GM12878 (cell line): ENCODE measurements at regions not wholly inside any gene's neighbourhood (a gene's known extent, or its start where the extent isn't known, plus 50 kb on each side); places are given as distances from the start of the nearest gene placed in this dataset.

Experiments
- ATAC-seq: fragments of 200-7000 bp; cut with Tn5 transposase; 3 replicates; pipeline ENCODE4 v1.9.1; 2020; ENCODE audit warnings: mild to moderate bottlenecking, moderate library complexity
- BruUV-seq: library from RNA; stranded (reverse); fragments of 400-500 nt; replicated peaks from 2 replicates; lab custom pipeline; 2021; lab: Mats Ljungman, UMichigan
- CTCF ChIA-PET: fragments of 300-600 bp; sonication (Branson Sonifier 250); formaldehyde crosslinking; extraction: SDS; loops from one replicate; lab custom pipeline; 2021; ENCODE audit warnings: inconsistent platforms; lab: Yijun Ruan, JAX
- POLR2A ChIA-PET: fragments of 350-600 bp; formaldehyde crosslinking; extraction: SDS; loops from one replicate; lab custom pipeline; 2021; ENCODE audit warnings: inconsistent platforms; lab: Charles Lee
- RAD21 ChIA-PET: fragments of 300-600 bp; sonication (Branson Sonifier 250); formaldehyde crosslinking; loops from one replicate; lab custom pipeline; 2023; ENCODE audit warnings: antibody characterized with exemption; ENCODE audit not compliant: unreplicated experiment; lab: Charles Lee
- SMC1A ChIA-PET: fragments of 300-600 bp; sonication (Branson Sonifier 250); formaldehyde crosslinking; loops from one replicate; lab custom pipeline; 2023; ENCODE audit not compliant: unreplicated experiment, uncharacterized antibody; lab: Charles Lee
- DNase-seq: peaks from one replicate; pipeline ENCODE4 v3.0.0-alpha.2; 2011; ENCODE audit warnings: low read depth, low spot score
- FAIRE-seq: peaks from 3 replicates; lab custom pipeline; 2011; peaks lifted over from hg19 to GRCh38; lab: Jason Lieb, UNC
- H2AFZ ChIP-seq: 2 replicates; pipeline ENCODE4 v1.6.0; 2011; ENCODE audit warnings: low read depth, low read length, control low read depth; ENCODE audit not compliant: control insufficient read depth
- H3K27ac ChIP-seq: 2 replicates; pipeline ENCODE4 v1.5.1; 2011; ENCODE audit warnings: control low read depth; ENCODE audit not compliant: control insufficient read depth, insufficient read depth
- H3K27me3 ChIP-seq, 2 experiments: replicated peaks in 1 of 2; 2 replicates each; pipeline versions ENCODE4 v1.6.0 to v1.6.1; 2011; ENCODE audit warnings: low read length in 1 of 2; ENCODE audit not compliant: control insufficient read depth in 2 of 2, insufficient read depth in 2 of 2
- H3K36me3 ChIP-seq, 2 experiments: 2 replicates each; pipeline ENCODE4 v1.5.1; 2011; ENCODE audit warnings: low read length in 1 of 2; ENCODE audit not compliant: control insufficient read depth in 2 of 2, insufficient read depth in 2 of 2
- H3K4me1 ChIP-seq: 2 replicates; pipeline ENCODE4 v1.6.1; 2011; ENCODE audit warnings: mild to moderate bottlenecking, low read length, moderate library complexity, mixed read lengths; ENCODE audit not compliant: control insufficient read depth, insufficient read depth
- H3K4me2 ChIP-seq: 2 replicates; pipeline ENCODE4 v1.6.0; 2011; ENCODE audit warnings: control low read depth; ENCODE audit not compliant: control insufficient read depth, insufficient read depth
- H3K4me3 ChIP-seq: fragments of 200-600 bp; sonication (generic); 2 replicates; pipeline ENCODE4 v1.5.1; 2016
- H3K79me2 ChIP-seq: 2 replicates; pipeline ENCODE4 v1.6.0; 2011; ENCODE audit warnings: low read length; ENCODE audit not compliant: control insufficient read depth, insufficient read depth
- H3K9ac ChIP-seq: 2 replicates; pipeline ENCODE4 v1.8.0; 2011; ENCODE audit warnings: low read length, control low read depth, mixed read lengths; ENCODE audit not compliant: control insufficient read depth, insufficient read depth
- H3K9me3 ChIP-seq: replicated peaks from 3 replicates; pipeline ENCODE4 v1.5.1; 2011; ENCODE audit warnings: mild to moderate bottlenecking, low read length; ENCODE audit not compliant: control insufficient read depth, insufficient read depth
- H4K20me1 ChIP-seq: 2 replicates; pipeline ENCODE4 v1.6.0; 2011; ENCODE audit not compliant: control insufficient read depth, insufficient read depth
- CEBPB ChIP-seq, 2 experiments: fragments of 150-350 bp in 1 of 2; IDR thresholded peaks; 2 replicates each; pipeline ENCODE4 v1.6.1; 2012 to 2014; ENCODE audit warnings: low read depth in 2 of 2, low read length in 2 of 2, borderline replicate concordance in 1 of 2, inconsistent platforms in 1 of 2
- GABPA ChIP-seq: IDR thresholded peaks from 2 replicates; pipeline ENCODE4 v1.6.1; 2014; ENCODE audit warnings: antibody characterized with exemption, low read depth, mild to moderate bottlenecking, inconsistent platforms
- IKZF2 ChIP-seq, 2 experiments: fragments of 450-650 bp; IDR thresholded peaks; 2 replicates each; pipeline ENCODE4 v1.6.1; 2017; ENCODE audit warnings: mild to moderate bottlenecking in 2 of 2, moderate library complexity in 2 of 2
- KDM1A ChIP-seq: fragments of 200-600 bp; sonication (generic); IDR thresholded peaks from 2 replicates; pipeline ENCODE4 v1.6.1; 2016; ENCODE audit warnings: borderline replicate concordance
- MEF2A ChIP-seq: IDR thresholded peaks from 2 replicates; pipeline ENCODE4 v1.6.1; 2011; ENCODE audit warnings: low read depth, mild to moderate bottlenecking, low read length, moderate library complexity; ENCODE audit not compliant: insufficient read depth
- POLR2AphosphoS2 ChIP-seq: IDR thresholded peaks from 2 replicates; pipeline ENCODE4 v1.6.1; 2011; ENCODE audit warnings: low read depth, mild to moderate bottlenecking, low read length, improper control_type of control experiment, moderate library complexity
- SMAD5 ChIP-seq: IDR thresholded peaks from 2 replicates; pipeline ENCODE4 v1.6.1; 2016; ENCODE audit warnings: antibody characterized with exemption, low read depth
- SP1 ChIP-seq: IDR thresholded peaks from one replicate; pipeline ENCODE4 v1.6.1; 2011; ENCODE audit warnings: low read depth, low read length
- YBX1 ChIP-seq: fragments of 450-650 bp; IDR thresholded peaks from 2 replicates; pipeline ENCODE4 v1.6.1; 2016; ENCODE audit warnings: antibody characterized with exemption
- ZNF274 ChIP-seq: IDR thresholded peaks from one replicate; pipeline ENCODE4 v1.8.0; 2011; ENCODE audit not compliant: insufficient read length, insufficient read depth
- WGBS: methylation state at CpG from one replicate; pipeline ENCODE4 v1.1.6; 2016; ENCODE audit warnings: low lambda C conversion rate; ENCODE audit not compliant: insufficient replicate concordance, insufficient coverage; ENCODE audit errors: missing lambda C conversion rate; 5-methylcytosine and 5-hydroxymethylcytosine counted together
- in situ Hi-C: fragments of 300-500 bp; cut with MboI; formaldehyde crosslinking; loops from 9 replicates; pipeline ENCODE4 v1.14.3; 2018; ENCODE audit warnings: mixed read lengths
- intact Hi-C: fragments of 100-400 bp; cut with micrococcal nuclease; formaldehyde crosslinking; loops from one replicate; pipeline ENCODE4 v1.14.2; 2022; ENCODE audit not compliant: unreplicated experiment
- TF ChIP-seq, protein P1 (sequence below): fragments of 450-650 bp; formaldehyde crosslinking; IDR thresholded peaks from 2 replicates; pipeline ENCODE4 v1.4.0; 2020; ENCODE audit warnings: mild to moderate bottlenecking, moderate library complexity
- TF ChIP-seq, protein P2 (sequence below): fragments of 450-650 bp; IDR thresholded peaks from 2 replicates; pipeline ENCODE4 v1.6.1; 2017; ENCODE audit warnings: mild to moderate bottlenecking, moderate library complexity

- intact Hi-C loops: no loop called here
- BruUV-seq: no TSS peak
- no peak for FAIRE-seq
Observed at GRCh38 chr4:175068266-175068665, 150.1 kb downstream of the ADAM29 start.

GRCh38 chr4:175070444-175070843 lies 152.3 kb downstream of the ADAM29 start:
- ChIA-PET POLR2A (no interaction called here), CTCF (interaction anchor here (1.4 kb wide), 1 partner anchor 196 kb away, joined by 3 read pairs; no protein-coding TSS in a partner anchor), RAD21 (no interaction called here), SMC1A (no interaction called here)
- Histone ChIP-seq H3K4me3 (no peak overlapping the region), H3K27ac (no peak overlapping the region), H3K36me3 (no peaks in the 10 kb centered on the region), H3K27me3 (no peaks in the 10 kb centered on the region), H3K4me2 (no peak overlapping the region), H3K9me3 (no peaks in the 10 kb centered on the region), H4K20me1 (no peaks in the 10 kb centered on the region), H3K79me2 (no peaks in the 10 kb centered on the region), H3K9ac (no peak overlapping the region), H3K4me1 (no peaks in the 10 kb centered on the region), H2AFZ (no peak overlapping the region)
- DNase-seq (no peak), ATAC-seq (no peak), FAIRE-seq (no peak)
- WGBS: 83% methylated on average over 3 of the region's 3 CpGs
- in situ Hi-C loops (no loop called here), intact Hi-C loops (no loop called here)
- no TSS peak for BruUV-seq
- TF ChIP-seq SP1: no peak
- TF ChIP-seq GABPA: no peak
- no peak for TF ChIP-seq CEBPB (IDR thresholded peaks at IDR 0.05; ENCODE audit: borderline replicate concordance in 1 of 2, low read depth in 2 of 2, low read length in 2 of 2)
- no peak for TF ChIP-seq POLR2AphosphoS2
- TF ChIP-seq, protein P1, sequence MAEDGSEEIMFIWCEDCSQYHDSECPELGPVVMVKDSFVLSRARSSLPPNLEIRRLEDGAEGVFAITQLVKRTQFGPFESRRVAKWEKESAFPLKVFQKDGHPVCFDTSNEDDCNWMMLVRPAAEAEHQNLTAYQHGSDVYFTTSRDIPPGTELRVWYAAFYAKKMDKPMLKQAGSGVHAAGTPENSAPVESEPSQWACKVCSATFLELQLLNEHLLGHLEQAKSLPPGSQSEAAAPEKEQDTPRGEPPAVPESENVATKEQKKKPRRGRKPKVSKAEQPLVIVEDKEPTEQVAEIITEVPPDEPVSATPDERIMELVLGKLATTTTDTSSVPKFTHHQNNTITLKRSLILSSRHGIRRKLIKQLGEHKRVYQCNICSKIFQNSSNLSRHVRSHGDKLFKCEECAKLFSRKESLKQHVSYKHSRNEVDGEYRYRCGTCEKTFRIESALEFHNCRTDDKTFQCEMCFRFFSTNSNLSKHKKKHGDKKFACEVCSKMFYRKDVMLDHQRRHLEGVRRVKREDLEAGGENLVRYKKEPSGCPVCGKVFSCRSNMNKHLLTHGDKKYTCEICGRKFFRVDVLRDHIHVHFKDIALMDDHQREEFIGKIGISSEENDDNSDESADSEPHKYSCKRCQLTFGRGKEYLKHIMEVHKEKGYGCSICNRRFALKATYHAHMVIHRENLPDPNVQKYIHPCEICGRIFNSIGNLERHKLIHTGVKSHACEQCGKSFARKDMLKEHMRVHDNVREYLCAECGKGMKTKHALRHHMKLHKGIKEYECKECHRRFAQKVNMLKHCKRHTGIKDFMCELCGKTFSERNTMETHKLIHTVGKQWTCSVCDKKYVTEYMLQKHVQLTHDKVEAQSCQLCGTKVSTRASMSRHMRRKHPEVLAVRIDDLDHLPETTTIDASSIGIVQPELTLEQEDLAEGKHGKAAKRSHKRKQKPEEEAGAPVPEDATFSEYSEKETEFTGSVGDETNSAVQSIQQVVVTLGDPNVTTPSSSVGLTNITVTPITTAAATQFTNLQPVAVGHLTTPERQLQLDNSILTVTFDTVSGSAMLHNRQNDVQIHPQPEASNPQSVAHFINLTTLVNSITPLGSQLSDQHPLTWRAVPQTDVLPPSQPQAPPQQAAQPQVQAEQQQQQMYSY (CRISPR knock-in tag): no peak
- TF ChIP-seq SMAD5: no peak
- TF ChIP-seq KDM1A: no peak
- TF ChIP-seq, protein P2, sequence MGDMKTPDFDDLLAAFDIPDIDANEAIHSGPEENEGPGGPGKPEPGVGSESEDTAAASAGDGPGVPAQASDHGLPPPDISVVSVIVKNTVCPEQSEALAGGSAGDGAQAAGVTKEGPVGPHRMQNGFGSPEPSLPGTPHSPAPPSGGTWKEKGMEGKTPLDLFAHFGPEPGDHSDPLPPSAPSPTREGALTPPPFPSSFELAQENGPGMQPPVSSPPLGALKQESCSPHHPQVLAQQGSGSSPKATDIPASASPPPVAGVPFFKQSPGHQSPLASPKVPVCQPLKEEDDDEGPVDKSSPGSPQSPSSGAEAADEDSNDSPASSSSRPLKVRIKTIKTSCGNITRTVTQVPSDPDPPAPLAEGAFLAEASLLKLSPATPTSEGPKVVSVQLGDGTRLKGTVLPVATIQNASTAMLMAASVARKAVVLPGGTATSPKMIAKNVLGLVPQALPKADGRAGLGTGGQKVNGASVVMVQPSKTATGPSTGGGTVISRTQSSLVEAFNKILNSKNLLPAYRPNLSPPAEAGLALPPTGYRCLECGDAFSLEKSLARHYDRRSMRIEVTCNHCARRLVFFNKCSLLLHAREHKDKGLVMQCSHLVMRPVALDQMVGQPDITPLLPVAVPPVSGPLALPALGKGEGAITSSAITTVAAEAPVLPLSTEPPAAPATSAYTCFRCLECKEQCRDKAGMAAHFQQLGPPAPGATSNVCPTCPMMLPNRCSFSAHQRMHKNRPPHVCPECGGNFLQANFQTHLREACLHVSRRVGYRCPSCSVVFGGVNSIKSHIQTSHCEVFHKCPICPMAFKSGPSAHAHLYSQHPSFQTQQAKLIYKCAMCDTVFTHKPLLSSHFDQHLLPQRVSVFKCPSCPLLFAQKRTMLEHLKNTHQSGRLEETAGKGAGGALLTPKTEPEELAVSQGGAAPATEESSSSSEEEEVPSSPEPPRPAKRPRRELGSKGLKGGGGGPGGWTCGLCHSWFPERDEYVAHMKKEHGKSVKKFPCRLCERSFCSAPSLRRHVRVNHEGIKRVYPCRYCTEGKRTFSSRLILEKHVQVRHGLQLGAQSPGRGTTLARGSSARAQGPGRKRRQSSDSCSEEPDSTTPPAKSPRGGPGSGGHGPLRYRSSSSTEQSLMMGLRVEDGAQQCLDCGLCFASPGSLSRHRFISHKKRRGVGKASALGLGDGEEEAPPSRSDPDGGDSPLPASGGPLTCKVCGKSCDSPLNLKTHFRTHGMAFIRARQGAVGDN: no peak
- TF ChIP-seq MEF2A: no peak
- no peak for TF ChIP-seq YBX1
- TF ChIP-seq IKZF2 (IDR thresholded peaks at IDR 0.05): no peak

More at GRCh38 chr4:175068266-175068665, 150.1 kb downstream of the ADAM29 start:
- Histone ChIP-seq H3K36me3 (no peaks in the 10 kb centered on the region), H3K4me3 (no peak overlapping the region), H3K27ac (no peak overlapping the region), H2AFZ (no peak overlapping the region), H3K9me3 (no peaks in the 10 kb centered on the region), H4K20me1 (no peaks in the 10 kb centered on the region), H3K9ac (no peak overlapping the region), H3K79me2 (no peaks in the 10 kb centered on the region), H3K27me3 (no peaks in the 10 kb centered on the region), H3K4me1 (no peaks in the 10 kb centered on the region), H3K4me2 (no peak overlapping the region)
- CTCF ChIA-PET: interaction anchor here (0.9 kb wide), 1 partner anchor 201 kb away, joined by 3 read pairs; no protein-coding TSS in a partner anchor
- TF ChIP-seq SP1: no peak
- TF ChIP-seq ZNF274: no peak
- POLR2A ChIA-PET: no interaction called here
- RAD21 ChIA-PET: no interaction called here
- ATAC-seq: no peak
- SMC1A ChIA-PET: no interaction called here
- no peak for DNase-seq
- in situ Hi-C loops: no loop called here
